GM19452 (cell line): ENCODE measurements at regions not wholly inside any gene's neighbourhood (a gene's known extent, or its start where the extent isn't known, plus 50 kb on each side); places are given as distances from the start of the nearest gene placed in this dataset.

Experiments
- ATAC-seq: cut with Tn5 transposase; IDR thresholded peaks from one replicate; pipeline ENCODE4 v1.9.1; 2021; ENCODE audit not compliant: unreplicated experiment

GRCh38 chr15:61639491-61639890 lies 410.4 kb upstream of the RORA start:
- ATAC-seq, result no peak

- no peak for ATAC-seq
Measured at GRCh38 chr15:61634837-61635236, 405.7 kb upstream of the RORA start.

GRCh38 chr15:61633951-61634350 lies 404.8 kb upstream of the RORA start:
- no peak for ATAC-seq

GRCh38 chr15:61629269-61629668 lies 400.2 kb upstream of the RORA start:
- no peak for ATAC-seq

GRCh38 chr15:61624950-61625349 lies 395.8 kb upstream of the RORA start:
- no peak for ATAC-seq

GRCh38 chr15:61623746-61624145 lies 394.6 kb upstream of the RORA start:
- no peak for ATAC-seq

- no peak for ATAC-seq
Measured at GRCh38 chr15:61621865-61622264, 392.8 kb upstream of the RORA start.

- no peak for ATAC-seq
Measured at GRCh38 chr15:61621146-61621545, 392.0 kb upstream of the RORA start.

GRCh38 chr15:61620151-61620550 lies 391.0 kb upstream of the RORA start:
- ATAC-seq, result no peak

GRCh38 chr15:61613729-61614128 lies 384.6 kb upstream of the RORA start:
- ATAC-seq, result no peak

- ATAC-seq, result no peak
Measured at GRCh38 chr15:61613138-61613537, 384.0 kb upstream of the RORA start.

GRCh38 chr15:61612111-61612510 lies 383.0 kb upstream of the RORA start:
- no peak for ATAC-seq

- no peak for ATAC-seq
Measured at GRCh38 chr15:61605343-61605742, 376.2 kb upstream of the RORA start.

- ATAC-seq, result no peak
Measured at GRCh38 chr15:61598655-61599054, 369.6 kb upstream of the RORA start.

- no peak for ATAC-seq
Measured at GRCh38 chr15:61584410-61584809, 355.3 kb upstream of the RORA start.

GRCh38 chr15:61582092-61582491 lies 353.0 kb upstream of the RORA start:
- ATAC-seq, result no peak

- ATAC-seq, result no peak
Measured at GRCh38 chr15:61575597-61575996, 346.5 kb upstream of the RORA start.

- ATAC-seq, result no peak
Measured at GRCh38 chr15:61571026-61571425, 341.9 kb upstream of the RORA start.

GRCh38 chr15:61564785-61565184 lies 335.7 kb upstream of the RORA start:
- ATAC-seq, result no peak

- ATAC-seq, result no peak
Measured at GRCh38 chr15:61558172-61559136, 329.4 kb upstream of the RORA start.

GRCh38 chr15:61556037-61556648 lies 327.0 kb upstream of the RORA start:
- no peak for ATAC-seq

GRCh38 chr15:61549727-61550126 lies 320.6 kb upstream of the RORA start:
- no peak for ATAC-seq
